Activated CD4-positive, alpha-beta T cell treated with anti-CD3 and anti-CD28 coated beads for 48 hours (primary cell): ENCODE measurements at regions not wholly inside any gene's neighbourhood (a gene's known extent, or its start where the extent isn't known, plus 50 kb on each side); places are given as distances from the start of the nearest gene placed in this dataset.
"Not testable (repeated sequence)": the region's sequence is repeated elsewhere in the genome, so short reads cannot be mapped to it uniquely, and the experiment has no call there.

Experiments
- DNase-seq: peaks from one replicate; pipeline ENCODE4 v3.0.0-alpha.2; 2020

- DNase-seq = no peak
Observed at GRCh38 chr16:49944221-49944620, 80.8 kb upstream of the CNEP1R1 start.

GRCh38 chr16:49947907-49948678, 76.9 kb upstream of the CNEP1R1 start:
- DNase-seq = no peak

GRCh38 chr16:49951574-49952195, 73.3 kb upstream of the CNEP1R1 start:
- DNase-seq = no peak

- DNase-seq = no peak
Observed at GRCh38 chr16:49952386-49952785, 72.6 kb upstream of the CNEP1R1 start.

GRCh38 chr16:49953090-49953489, 71.9 kb upstream of the CNEP1R1 start:
- no peak for DNase-seq

- no peak for DNase-seq
Observed at GRCh38 chr16:49955858-49956257, 69.2 kb upstream of the CNEP1R1 start.

- DNase-seq = no peak
Observed at GRCh38 chr16:49956915-49957314, 68.1 kb upstream of the CNEP1R1 start.

GRCh38 chr16:49958448-49958847, 66.6 kb upstream of the CNEP1R1 start:
- DNase-seq = no peak

GRCh38 chr16:49959552-49960277, 65.3 kb upstream of the CNEP1R1 start:
- DNase-seq = no peak

- no peak for DNase-seq
Observed at GRCh38 chr16:49961089-49961488, 63.9 kb upstream of the CNEP1R1 start.

- not testable (repeated sequence) for DNase-seq
Observed at GRCh38 chr16:49962566-49962965, 62.5 kb upstream of the CNEP1R1 start.

- DNase-seq = no peak
Observed at GRCh38 chr16:49964316-49964715, 60.7 kb upstream of the CNEP1R1 start.

GRCh38 chr16:49964973-49965372, 60.1 kb upstream of the CNEP1R1 start:
- DNase-seq = no peak

- no peak for DNase-seq
Observed at GRCh38 chr16:49967012-49967559, 57.9 kb upstream of the CNEP1R1 start.

- no peak for DNase-seq
Observed at GRCh38 chr16:49969091-49970030, 55.7 kb upstream of the CNEP1R1 start.

- no peak for DNase-seq
Observed at GRCh38 chr16:49970797-49971431, 54.1 kb upstream of the CNEP1R1 start.

GRCh38 chr16:49972280-49972679, 52.7 kb upstream of the CNEP1R1 start:
- DNase-seq = no peak

GRCh38 chr16:49972961-49973360, 52.1 kb upstream of the CNEP1R1 start:
- DNase-seq = no peak
